Vagina (tissue), 2 donors: ENCODE measurements at regions not wholly inside any gene's neighbourhood (a gene's known extent, or its start where the extent isn't known, plus 50 kb on each side); places are given as distances from the start of the nearest gene placed in this dataset.

Source experiments
- POLR2A ChIP-seq, 2 donors: fragments of 450-650 bp; IDR thresholded peaks; one replicate each; pipeline ENCODE4 v1.6.1; 2017; ENCODE audit warnings: antibody characterized with exemption in 2 of 2, mild to moderate bottlenecking in 2 of 2, moderate library complexity in 2 of 2
- POLR2AphosphoS5 ChIP-seq, 2 donors: sonication (generic); formaldehyde crosslinking; IDR thresholded peaks; one replicate each; pipeline ENCODE4 v1.9.0; 2017; ENCODE audit warnings: antibody characterized with exemption in 2 of 2, mild to moderate bottlenecking in 2 of 2, low read depth in 1 of 2; ENCODE audit not compliant: insufficient read depth in 1 of 2
- TF ChIP-seq, protein P1 (sequence below), 3 experiments: fragments of 450-650 bp in 2 of 3; fragments of 200-600 bp in 1 of 3; sonication (generic) in 1 of 3; IDR thresholded peaks; one replicate each; pipeline ENCODE4 v1.5.1; 2017 to 2019; ENCODE audit warnings: antibody characterized with exemption in 3 of 3, mild to moderate bottlenecking in 2 of 3, moderate library complexity in 2 of 3

DNA sequence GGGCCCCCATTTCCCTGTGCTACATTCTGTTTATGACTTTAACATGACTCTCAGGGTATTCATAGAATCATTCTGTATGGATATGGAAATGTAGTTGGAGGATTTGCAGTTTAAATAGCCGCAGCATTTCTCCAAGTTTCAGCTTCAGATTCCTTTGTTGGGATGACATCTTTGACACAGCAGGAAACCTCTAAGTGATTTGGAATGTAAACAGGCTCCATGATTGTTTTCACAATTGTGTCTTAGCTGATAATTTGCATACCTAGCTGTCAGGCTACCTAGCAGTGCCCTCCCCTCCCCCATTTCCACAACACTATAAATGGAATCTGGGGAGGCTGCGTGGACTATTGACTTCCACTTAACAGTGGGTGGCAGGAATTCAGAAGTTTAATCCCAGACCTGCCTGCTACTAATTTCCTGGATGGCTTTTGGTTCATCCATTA, 290.2 kb downstream of the HLX start:
- TF ChIP-seq, protein P1, sequence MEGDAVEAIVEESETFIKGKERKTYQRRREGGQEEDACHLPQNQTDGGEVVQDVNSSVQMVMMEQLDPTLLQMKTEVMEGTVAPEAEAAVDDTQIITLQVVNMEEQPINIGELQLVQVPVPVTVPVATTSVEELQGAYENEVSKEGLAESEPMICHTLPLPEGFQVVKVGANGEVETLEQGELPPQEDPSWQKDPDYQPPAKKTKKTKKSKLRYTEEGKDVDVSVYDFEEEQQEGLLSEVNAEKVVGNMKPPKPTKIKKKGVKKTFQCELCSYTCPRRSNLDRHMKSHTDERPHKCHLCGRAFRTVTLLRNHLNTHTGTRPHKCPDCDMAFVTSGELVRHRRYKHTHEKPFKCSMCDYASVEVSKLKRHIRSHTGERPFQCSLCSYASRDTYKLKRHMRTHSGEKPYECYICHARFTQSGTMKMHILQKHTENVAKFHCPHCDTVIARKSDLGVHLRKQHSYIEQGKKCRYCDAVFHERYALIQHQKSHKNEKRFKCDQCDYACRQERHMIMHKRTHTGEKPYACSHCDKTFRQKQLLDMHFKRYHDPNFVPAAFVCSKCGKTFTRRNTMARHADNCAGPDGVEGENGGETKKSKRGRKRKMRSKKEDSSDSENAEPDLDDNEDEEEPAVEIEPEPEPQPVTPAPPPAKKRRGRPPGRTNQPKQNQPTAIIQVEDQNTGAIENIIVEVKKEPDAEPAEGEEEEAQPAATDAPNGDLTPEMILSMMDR (IDR thresholded peaks at IDR 0.05): no peak
- TF ChIP-seq POLR2A (IDR thresholded peaks at IDR 0.05) (no peak), POLR2AphosphoS5 (IDR thresholded peaks at IDR 0.05; ENCODE audit: insufficient read depth in 1 of 2, low read depth in 1 of 2) (no peak)
